NCI-H2029 treated with DMSO at 0.1 percent for 48 hours (cell line): ENCODE measurements at regions not wholly inside any gene's neighbourhood (a gene's known extent, or its start where the extent isn't known, plus 50 kb on each side); places are given as distances from the start of the nearest gene placed in this dataset.
"Not testable (repeated sequence)": the region's sequence is repeated elsewhere in the genome, so short reads cannot be mapped to it uniquely, and the experiment has no call there.

ENCODE experiments used
- DNase-seq: peaks from one replicate; lab custom pipeline; 2025; lab: John Stamatoyannopoulos, UW

DNA sequence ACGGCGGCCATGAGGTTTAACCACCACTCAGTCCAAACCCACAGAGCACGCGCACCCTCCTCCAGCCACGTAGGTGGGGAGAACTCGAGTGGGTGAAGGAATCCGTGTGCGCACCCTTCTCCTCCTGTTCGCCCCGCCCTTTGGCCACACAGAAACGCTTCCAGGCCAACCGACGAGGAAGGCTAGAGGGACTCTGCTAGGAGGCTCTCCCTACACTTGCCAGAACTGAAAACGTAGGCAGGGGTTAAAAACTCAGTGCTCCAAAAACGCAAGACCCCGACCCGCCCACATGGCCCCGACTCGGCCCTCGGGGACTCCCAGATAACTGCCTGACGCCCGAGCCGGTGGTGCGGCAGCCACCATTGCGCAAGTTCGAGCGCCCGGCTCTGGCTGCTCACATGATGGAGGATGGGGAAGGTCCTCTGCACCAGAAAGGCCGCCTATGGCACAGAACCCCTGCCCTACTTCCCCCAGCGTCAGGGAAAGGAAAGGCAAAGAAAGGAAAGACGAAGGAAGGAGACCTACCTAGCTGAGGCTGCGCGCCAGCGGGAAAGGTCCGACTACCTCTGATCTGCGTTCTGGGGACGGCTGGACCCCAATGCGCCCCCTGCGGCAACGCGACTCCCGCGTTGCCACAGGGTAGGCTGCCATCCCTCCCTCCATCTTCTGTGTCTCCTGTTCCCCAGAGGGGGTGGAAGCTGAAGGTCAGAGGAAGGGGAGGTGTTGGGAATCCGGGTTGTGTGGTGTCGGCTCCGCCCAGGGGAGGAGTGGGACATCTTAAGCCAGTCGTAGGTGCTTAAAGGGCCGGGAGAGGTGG, 201.9 kb upstream of the AGTR2 start:
- DNase-seq, result no peak

DNA sequence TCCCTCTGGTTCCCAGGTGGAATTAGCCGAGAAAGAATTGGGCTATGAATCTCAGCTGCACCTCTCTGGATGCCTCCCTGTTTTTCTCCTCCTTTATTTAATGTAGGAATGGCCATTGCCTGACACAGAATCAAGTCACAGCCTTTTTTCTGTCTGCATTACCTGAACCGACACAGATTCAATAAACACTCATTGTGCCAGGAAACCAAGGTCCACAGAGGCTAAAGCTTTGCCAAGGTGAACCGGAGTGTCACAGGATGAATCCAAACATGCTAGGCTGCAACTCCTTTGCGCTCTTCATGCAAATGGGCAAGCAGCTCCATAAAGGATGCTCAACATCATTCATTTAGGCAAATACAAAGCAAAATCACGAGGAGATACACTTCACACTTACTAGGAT, 199.8 kb upstream of the AGTR2 start:
- no peak for DNase-seq

DNA sequence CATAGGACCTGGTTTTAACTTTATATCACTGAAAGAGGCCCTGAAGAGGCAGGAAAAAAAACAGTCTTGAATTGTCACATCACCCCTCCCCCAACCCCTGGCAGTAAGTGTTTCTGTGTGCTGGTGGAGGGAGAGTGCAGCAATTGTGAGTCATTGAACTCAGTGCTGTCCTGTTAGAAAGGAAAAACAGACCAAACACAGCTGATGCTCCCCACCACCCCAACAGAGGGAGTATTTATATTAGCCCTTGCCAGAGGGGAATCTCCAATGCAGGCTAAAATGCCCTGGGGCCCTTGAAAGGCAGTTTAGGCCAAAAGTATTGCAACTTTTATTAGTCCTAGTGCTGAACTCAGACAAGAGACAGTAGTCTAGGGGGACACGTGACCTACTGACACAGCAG, 197.8 kb upstream of the AGTR2 start:
- no peak for DNase-seq

DNA sequence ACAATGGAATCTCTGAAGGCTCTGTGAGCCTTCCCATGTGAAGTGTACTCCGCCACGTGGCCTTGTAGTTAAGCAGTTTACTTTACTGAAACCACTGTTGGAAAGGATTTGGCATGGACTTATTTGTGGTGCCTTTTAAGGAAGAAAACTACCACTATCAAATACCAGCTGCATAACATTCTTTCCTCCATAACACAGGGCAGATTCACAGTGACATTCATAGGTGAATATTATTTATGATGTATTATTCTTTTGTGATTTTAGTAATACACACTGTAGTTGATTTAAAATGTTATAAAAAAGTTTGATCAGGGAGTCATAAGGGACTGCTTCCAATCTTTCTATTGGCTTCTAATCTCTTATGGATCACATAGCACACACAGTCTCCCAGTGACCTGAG, 192.5 kb upstream of the AGTR2 start:
- no peak for DNase-seq

DNA sequence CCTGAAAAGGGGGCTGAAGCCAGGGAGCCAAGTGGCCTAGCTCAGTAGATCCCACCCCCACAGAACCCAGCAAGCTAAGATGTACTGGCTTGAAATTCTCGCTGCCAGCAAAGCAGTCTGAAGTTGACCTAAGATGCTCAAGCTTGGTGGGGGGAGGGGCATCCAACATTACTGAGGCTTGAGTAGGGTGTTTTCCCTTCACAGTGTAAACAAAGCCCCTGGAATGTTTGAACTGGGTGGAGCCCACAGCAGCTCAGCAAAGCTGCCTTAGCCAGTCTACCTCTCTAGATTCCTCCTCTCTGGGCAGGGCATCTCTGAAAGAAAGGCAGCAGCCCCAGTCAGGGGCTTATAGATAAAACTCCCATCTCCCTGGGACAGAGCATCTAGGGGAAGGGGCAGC, 187.4 kb upstream of the AGTR2 start:
- not testable (repeated sequence) for DNase-seq

DNA sequence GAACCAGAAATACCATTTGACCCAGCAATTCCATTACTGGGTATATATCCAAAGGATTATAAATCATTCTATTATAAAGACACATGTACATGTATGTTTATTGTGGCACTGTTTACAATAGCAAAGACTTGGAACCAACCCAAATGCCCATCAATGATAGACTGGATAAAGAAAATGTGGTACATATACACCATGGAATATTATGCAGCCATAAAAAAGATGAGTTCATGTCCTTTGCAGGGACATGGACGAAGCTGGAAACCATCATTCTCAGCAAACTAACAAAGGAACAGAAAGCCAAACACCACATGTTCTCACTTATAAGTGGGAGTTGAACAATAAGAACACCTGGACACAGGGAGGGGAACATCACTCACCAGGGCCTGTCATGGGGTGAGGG, 183.1 kb upstream of the AGTR2 start:
- not testable (repeated sequence) for DNase-seq

DNA sequence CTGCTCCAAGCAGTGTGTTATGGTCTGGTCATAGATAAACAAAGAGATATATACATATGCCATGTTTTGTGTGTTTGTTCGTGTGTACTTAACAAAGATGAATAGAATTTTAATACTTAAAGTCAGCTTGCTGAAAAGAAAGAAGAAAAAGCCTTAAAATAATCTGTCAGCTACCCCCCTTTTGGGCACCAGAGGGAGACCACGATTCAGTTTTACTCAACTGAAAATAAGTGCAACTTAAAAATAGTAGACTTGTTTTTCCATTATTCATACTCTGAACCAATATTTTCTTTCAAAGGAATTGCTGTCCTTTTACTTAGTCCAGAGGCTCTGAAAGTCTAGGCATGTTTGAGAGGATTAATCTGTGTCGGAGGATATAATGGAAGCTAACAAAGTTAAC, 181.7 kb upstream of the AGTR2 start:
- DNase-seq, result no peak

DNA sequence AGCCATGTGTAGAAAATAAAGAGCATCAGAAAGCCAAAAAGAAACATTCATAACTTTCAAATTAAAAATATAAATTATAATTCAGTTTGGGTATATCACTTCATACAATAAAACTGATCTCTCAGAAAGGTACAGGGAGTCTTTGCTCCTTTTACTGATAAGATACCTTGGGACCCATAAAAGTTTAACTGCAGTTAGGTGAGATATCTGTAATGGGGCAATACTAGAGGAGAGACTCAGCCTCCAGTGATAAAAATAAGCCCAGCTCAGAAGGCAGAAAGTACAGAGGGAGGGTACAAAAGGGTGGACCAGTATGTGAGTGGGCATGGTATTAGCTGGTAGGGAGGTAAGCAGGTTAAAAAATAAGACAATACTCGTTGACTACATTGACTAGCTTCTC, 180.9 kb upstream of the AGTR2 start:
- no peak for DNase-seq

DNA sequence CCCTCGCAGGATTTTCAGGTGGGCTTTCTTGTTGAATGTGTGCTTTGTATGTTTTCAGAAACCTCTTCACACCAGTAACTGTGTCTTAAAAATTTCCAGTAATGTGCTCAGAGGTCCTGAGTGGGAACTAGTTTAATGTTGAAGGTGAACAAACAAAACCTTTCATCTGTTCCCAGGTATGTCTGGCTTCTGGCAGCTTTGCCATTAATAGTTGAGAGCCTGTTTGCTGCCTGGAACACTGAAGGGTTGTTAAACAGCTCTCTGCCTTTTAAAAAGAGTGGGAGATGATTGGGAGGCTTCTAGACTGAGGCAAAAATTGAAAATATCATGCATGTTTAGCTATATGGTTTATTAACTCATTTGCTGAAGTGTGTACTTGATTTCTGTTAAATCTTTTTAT, 161.2 kb upstream of the AGTR2 start:
- no peak for DNase-seq

DNA sequence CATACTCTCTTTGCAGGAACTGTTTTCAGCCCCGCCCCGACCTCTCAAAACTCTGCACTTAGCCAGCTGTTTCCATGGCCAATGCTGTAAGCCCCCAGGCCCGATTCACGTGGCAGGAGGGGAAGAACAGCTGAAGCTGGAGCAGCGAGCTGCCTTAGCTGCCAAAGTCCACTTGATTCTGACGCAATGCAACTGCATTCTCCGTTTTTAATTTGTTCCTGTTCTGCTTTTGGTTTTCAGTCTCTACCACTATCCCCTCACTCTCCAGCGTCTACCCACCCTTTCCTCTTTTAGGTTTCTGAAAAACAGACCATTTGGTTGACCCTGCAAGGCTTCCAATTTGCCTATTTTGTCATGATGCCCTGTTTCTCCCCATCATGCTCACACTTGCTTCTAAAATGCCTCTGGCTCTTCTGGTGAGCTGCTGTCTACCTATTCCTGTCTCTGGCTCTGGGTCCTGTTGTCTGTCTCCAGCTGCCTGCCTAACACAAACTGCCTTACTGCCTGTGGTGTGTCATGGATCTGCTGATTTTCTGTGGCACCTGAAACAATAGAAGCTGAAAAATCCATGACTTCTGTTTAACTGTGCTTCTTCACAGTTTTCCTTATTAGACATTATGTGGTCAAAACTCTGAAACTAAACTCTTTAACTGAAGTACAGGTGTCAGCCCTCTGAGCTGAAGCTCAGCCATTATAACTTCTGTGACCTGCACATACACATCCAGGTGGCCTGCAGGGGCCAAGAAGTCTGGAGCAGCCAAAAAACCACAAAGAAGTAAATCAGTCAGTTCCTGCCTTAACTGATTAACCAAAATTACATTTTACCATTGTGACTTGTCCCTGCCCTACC, 160.5 kb upstream of the AGTR2 start:
- no peak for DNase-seq

DNA sequence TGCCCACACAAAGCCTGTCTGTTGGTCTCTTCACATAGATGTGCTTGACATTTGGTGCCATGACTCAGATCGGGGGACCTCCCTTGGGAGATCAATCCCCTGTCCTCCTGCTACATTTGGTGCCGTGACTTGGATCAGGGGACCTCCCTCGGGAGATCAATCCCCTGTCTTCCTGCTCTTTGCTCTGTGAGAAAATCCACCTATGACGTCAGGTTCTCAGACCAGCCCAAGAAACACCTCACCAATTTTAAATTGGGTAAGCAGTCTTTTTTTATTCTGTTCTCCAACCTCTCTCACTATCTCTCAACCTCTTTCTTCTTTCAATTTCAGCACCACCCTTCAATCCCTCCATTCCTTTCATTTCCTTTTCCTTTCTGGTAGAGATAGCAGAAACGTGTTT, 159.6 kb upstream of the AGTR2 start:
- DNase-seq, result no peak

DNA sequence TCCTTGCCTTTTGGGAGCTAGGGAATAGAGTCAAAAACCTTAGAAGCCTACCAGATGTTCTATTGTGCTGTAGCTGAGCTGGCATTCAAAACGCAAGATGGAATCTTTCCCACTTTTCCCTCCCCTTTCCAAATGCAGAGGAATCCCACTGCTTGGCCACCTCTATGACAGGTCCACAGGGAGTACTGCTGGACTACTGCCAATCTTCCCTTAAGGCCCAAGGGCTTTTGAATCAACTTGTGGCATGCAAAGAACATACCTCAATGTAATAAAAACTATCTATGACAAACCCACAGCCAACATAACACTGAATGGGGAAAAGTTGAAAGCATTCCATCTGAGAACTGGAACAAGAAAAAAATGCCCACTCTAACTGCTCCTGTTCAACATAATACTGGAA, 139.2 kb upstream of the AGTR2 start:
- no peak for DNase-seq
